ENCODE measurements at regions not wholly inside any gene's neighbourhood (a gene's known extent, or its start where the extent isn't known, plus 50 kb on each side); places are given as distances from the start of the nearest gene placed in this dataset.
A peak's percentile ranks its signal among the peaks of the same experiment; 100 is the strongest.

- FAIRE-seq, result no peak
Observed at GRCh38 chr20:21918398-21918797, 212.9 kb downstream of the PAX1 start.

DNA sequence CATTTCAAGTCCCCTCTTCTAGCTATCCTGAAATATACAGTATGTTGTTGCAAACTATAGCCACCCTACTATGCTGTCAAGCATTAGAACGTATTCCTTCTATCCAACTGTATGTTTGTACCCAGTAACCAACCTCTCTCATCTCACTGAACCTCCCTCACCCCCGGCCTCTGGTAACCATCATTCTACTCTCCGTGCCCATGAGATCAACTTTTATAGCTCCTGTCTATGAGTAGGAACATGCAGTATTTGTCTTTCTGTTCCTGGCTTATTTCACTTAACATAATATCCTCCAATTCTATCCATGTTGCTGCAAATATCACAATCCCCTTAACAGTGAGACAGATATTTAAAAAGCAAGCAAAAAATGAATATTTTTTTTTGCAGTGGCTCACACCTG is 196.9 kb downstream of the PAX1 start:
- Histone ChIP-seq H3K9ac (ENCODE audit: low read length in 3 of 3) (no peak overlapping the region), H3K36me3 (ENCODE audit: control insufficient read depth in 2 of 3, insufficient read depth in 3 of 3, low read length in 3 of 3) (no peaks in the 10 kb centered on the region), H3K9me3 (ENCODE audit: control insufficient read depth in 2 of 3, insufficient read depth in 1 of 3, low read length in 3 of 3) (peaks cover 0 to 4% (median 2%) of the 10 kb centered on the region in 3 donors), H3K27ac (ENCODE audit: low read depth in 2 of 2, low read length in 2 of 2) (no peak overlapping the region), H3K4me1 (ENCODE audit: control insufficient read depth in 2 of 3, insufficient read depth in 2 of 3, low read depth in 1 of 3, low read length in 3 of 3) (no peaks in the 10 kb centered on the region), H3K27me3 (ENCODE audit: control insufficient read depth, insufficient read depth, low read length) (no peaks in the 10 kb centered on the region), H3K4me3 (ENCODE audit: low read length in 3 of 3) (no peak overlapping the region)
- TF ChIP-seq CTCF (IDR thresholded peaks at IDR 0.05; ENCODE audit: borderline replicate concordance, extremely low read depth, insufficient read depth), result no peak
- FAIRE-seq (no peak), DNase-seq (no peak)
- intact Hi-C loops (cut with DNase I), result no loop called here

More at GRCh38 chr20:21918398-21918797, 212.9 kb downstream of the PAX1 start:
- H3K4me3 ChIP-seq (ENCODE audit: low read length in 3 of 3), result no peak overlapping the region
- H3K36me3 ChIP-seq (ENCODE audit: control insufficient read depth in 2 of 3, insufficient read depth in 3 of 3, low read length in 3 of 3), result no peaks in the 10 kb centered on the region
- no peak for TF ChIP-seq CTCF (IDR thresholded peaks at IDR 0.05; ENCODE audit: borderline replicate concordance, extremely low read depth, insufficient read depth)
- H3K27ac ChIP-seq (ENCODE audit: low read depth in 2 of 2, low read length in 2 of 2), result no peak overlapping the region
- DNase-seq, result no peak
- H3K9ac ChIP-seq (ENCODE audit: low read length in 3 of 3), result no peak overlapping the region
- no peaks in the 10 kb centered on the region for H3K4me1 ChIP-seq (ENCODE audit: control insufficient read depth in 2 of 3, insufficient read depth in 2 of 3, low read depth in 1 of 3, low read length in 3 of 3)
- intact Hi-C loops (cut with DNase I), result no loop called here
- H3K9me3 ChIP-seq (ENCODE audit: control insufficient read depth in 2 of 3, insufficient read depth in 1 of 3, low read length in 3 of 3), result no peaks in the 10 kb centered on the region
- H3K27me3 ChIP-seq (ENCODE audit: control insufficient read depth, insufficient read depth, low read length), result no peaks in the 10 kb centered on the region

DNA sequence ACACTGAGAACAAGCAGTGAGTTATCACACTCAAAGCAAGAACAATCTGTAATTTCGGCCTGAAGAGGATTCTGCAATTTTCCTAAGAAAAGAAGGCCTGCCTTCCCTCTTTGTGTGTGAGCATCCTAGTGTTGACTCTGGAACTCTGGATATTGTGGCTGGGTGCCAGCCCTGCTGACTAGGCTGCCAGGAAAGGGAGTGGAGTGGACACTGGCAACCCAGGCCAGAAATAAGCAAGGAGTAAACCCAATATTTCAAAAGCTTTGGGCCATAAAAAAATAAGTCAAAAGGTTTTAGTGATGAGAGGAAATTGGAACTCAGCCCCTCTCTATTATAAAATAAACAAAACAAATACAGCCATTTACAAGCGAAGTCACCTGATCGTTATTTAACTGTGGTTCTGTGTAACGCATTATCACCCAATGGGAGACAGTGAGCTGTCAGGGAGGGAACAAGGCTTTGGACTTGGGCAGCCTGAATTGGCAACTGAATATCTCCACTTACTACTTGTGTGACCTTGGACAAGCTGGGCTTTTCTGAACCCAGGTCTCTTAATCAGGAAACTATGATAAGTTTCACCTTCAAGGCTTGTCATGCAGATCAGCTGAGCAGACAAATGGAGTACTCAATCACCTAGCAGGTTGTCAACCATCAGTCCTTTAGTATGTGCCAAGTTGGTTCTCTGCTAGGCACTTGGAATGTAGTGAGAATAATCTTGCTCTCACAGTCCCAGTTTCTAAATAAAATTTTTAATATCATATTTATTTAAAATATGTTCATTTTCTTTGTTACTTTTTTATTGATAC is 196.2 kb downstream of the PAX1 start:
- no peak for FAIRE-seq
- no peak overlapping the region for H3K4me3 ChIP-seq (ENCODE audit: low read length in 3 of 3)
- DNase-seq, result peak in 1 of 5 donors; percentile 39

More for the DNA sequence above, 196.2 kb downstream of the PAX1 start:
- Histone ChIP-seq H3K36me3 (ENCODE audit: control insufficient read depth in 2 of 3, insufficient read depth in 3 of 3, low read length in 3 of 3) (no peaks in the 10 kb centered on the region), H3K27me3 (ENCODE audit: control insufficient read depth, insufficient read depth, low read length) (no peaks in the 10 kb centered on the region), H3K9ac (ENCODE audit: low read length in 3 of 3) (no peak overlapping the region), H3K9me3 (ENCODE audit: control insufficient read depth in 2 of 3, insufficient read depth in 1 of 3, low read length in 3 of 3) (peaks cover 0 to 4% (median 2%) of the 10 kb centered on the region in 3 donors), H3K27ac (ENCODE audit: low read depth in 2 of 2, low read length in 2 of 2) (no peak overlapping the region), H3K4me1 (ENCODE audit: control insufficient read depth in 2 of 3, insufficient read depth in 2 of 3, low read depth in 1 of 3, low read length in 3 of 3) (no peaks in the 10 kb centered on the region)
- intact Hi-C loops (cut with DNase I), result no loop called here
- no peak for TF ChIP-seq CTCF (IDR thresholded peaks at IDR 0.05; ENCODE audit: borderline replicate concordance, extremely low read depth, insufficient read depth)
